CD4-positive, alpha-beta T cell treated with Interleukin-10 for 1 hour (primary cell): ENCODE measurements at regions not wholly inside any gene's neighbourhood (a gene's known extent, or its start where the extent isn't known, plus 50 kb on each side); places are given as distances from the start of the nearest gene placed in this dataset.

ENCODE experiments used
- DNase-seq: peaks from one replicate; pipeline ENCODE4 v3.0.0-alpha.2; 2020

GRCh38 chr3:194218646-194219453, 82.9 kb downstream of the HES1 start:
- DNase-seq: no peak

- DNase-seq: no peak
These were observed 84.0 kb downstream of the HES1 start for GRCh38 chr3:194219826-194220410.

GRCh38 chr3:194220901-194221326, 85.0 kb downstream of the HES1 start:
- no peak for DNase-seq

GRCh38 chr3:194221336-194221735, 85.4 kb downstream of the HES1 start:
- DNase-seq: no peak

GRCh38 chr3:194223951-194224350, 88.0 kb downstream of the HES1 start:
- no peak for DNase-seq

- DNase-seq: no peak
These were observed 88.8 kb downstream of the HES1 start for GRCh38 chr3:194224471-194225417.

- no peak for DNase-seq
These were observed 89.5 kb downstream of the HES1 start for GRCh38 chr3:194225418-194225812.

- no peak for DNase-seq
These were observed 90.2 kb downstream of the HES1 start for GRCh38 chr3:194225988-194226663.

- DNase-seq: no peak
These were observed 96.2 kb downstream of the HES1 start for GRCh38 chr3:194231929-194232832.

GRCh38 chr3:194233150-194233549, 97.2 kb downstream of the HES1 start:
- no peak for DNase-seq

- no peak for DNase-seq
These were observed 99.2 kb downstream of the HES1 start for GRCh38 chr3:194235160-194235559.

GRCh38 chr3:194237110-194237509, 101.2 kb downstream of the HES1 start:
- DNase-seq: no peak

GRCh38 chr3:194240766-194241165, 104.8 kb downstream of the HES1 start:
- DNase-seq: no peak

GRCh38 chr3:194243172-194243837, 107.4 kb downstream of the HES1 start:
- no peak for DNase-seq

- DNase-seq: no peak
These were observed 107.0 kb downstream of the CPN2 start for GRCh38 chr3:194244167-194244566.

GRCh38 chr3:194245474-194245873, 105.7 kb downstream of the CPN2 start:
- no peak for DNase-seq

GRCh38 chr3:194245975-194246561, 105.1 kb downstream of the CPN2 start:
- DNase-seq: no peak

- DNase-seq: no peak
These were observed 104.3 kb downstream of the CPN2 start for GRCh38 chr3:194246709-194247349.

- no peak for DNase-seq
These were observed 103.8 kb downstream of the CPN2 start for GRCh38 chr3:194247350-194247740.
